ENCODE measurements at regions not wholly inside any gene's neighbourhood (a gene's known extent, or its start where the extent isn't known, plus 50 kb on each side); places are given as distances from the start of the nearest gene placed in this dataset.

DNA sequence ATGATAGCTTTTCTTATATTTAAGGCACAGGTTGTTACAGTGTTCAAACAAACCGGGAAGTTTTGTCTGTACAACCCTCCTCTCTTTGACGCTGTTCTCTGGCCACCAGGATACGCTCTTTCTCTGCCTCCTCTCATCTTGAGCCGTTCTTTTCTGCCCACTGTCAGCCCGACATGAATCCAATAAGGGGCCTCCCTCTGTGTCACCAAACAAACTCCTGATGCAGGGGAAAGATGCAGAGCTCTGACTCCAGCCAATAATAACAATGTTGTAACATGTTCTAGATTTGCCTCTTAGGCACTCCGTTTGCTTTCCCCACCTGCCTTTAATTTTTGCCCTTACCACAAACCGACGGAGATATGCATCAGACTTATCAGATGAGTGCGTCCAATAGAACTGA lies 449.3 kb downstream of the SLC4A3 start:
- no peaks in the 10 kb centered on the region for H3K4me1 Mint-ChIP-seq
- intact Hi-C loops (cut with micrococcal nuclease) = no loop called here
- TF ChIP-seq, protein P1, sequence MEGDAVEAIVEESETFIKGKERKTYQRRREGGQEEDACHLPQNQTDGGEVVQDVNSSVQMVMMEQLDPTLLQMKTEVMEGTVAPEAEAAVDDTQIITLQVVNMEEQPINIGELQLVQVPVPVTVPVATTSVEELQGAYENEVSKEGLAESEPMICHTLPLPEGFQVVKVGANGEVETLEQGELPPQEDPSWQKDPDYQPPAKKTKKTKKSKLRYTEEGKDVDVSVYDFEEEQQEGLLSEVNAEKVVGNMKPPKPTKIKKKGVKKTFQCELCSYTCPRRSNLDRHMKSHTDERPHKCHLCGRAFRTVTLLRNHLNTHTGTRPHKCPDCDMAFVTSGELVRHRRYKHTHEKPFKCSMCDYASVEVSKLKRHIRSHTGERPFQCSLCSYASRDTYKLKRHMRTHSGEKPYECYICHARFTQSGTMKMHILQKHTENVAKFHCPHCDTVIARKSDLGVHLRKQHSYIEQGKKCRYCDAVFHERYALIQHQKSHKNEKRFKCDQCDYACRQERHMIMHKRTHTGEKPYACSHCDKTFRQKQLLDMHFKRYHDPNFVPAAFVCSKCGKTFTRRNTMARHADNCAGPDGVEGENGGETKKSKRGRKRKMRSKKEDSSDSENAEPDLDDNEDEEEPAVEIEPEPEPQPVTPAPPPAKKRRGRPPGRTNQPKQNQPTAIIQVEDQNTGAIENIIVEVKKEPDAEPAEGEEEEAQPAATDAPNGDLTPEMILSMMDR (IDR thresholded peaks at IDR 0.05) = no peak
- H3K27ac Mint-ChIP-seq = no peak overlapping the region
- ChIA-PET POLR2A (no interaction called here), CTCF (no interaction called here)
- no peak overlapping the region for H3K4me3 Mint-ChIP-seq
- no peaks in the 10 kb centered on the region for H3K36me3 Mint-ChIP-seq (ENCODE audit: low read depth)
- no peaks in the 10 kb centered on the region for H3K27me3 Mint-ChIP-seq
- ATAC-seq (ENCODE audit: low read depth) (no peak), DNase-seq (no peak)
- no peaks in the 10 kb centered on the region for H3K9me3 Mint-ChIP-seq

DNA sequence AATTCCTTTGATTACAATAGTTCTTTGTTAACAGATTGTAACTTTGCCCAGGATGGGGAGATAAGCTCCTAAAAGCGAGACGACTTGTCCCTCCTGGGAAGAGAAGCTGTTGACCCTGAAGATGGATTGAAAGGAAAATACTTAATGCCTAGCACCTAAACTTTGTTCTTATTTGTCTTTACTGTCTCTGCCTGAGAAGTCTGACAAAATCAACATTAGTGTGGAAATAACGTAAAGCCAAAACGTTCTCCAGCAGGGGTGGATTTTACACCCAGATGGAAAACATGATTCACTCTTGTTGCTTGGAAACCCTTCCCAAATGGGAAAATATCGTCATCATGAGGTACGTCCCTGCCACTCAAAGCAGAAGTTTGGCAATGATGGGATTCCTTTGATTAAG lies 450.1 kb downstream of the SLC4A3 start:
- H3K36me3 Mint-ChIP-seq (ENCODE audit: low read depth) = no peaks in the 10 kb centered on the region
- DNase-seq (no peak), ATAC-seq (ENCODE audit: low read depth) (no peak)
- TF ChIP-seq, protein P1 (IDR thresholded peaks at IDR 0.05) = no peak
- H3K27me3 Mint-ChIP-seq = no peaks in the 10 kb centered on the region
- ChIA-PET POLR2A (no interaction called here), CTCF (no interaction called here)
- intact Hi-C loops (cut with micrococcal nuclease) = no loop called here
- no peak overlapping the region for H3K27ac Mint-ChIP-seq
- H3K9me3 Mint-ChIP-seq = no peaks in the 10 kb centered on the region
- H3K4me3 Mint-ChIP-seq = no peak overlapping the region
- no peaks in the 10 kb centered on the region for H3K4me1 Mint-ChIP-seq

DNA sequence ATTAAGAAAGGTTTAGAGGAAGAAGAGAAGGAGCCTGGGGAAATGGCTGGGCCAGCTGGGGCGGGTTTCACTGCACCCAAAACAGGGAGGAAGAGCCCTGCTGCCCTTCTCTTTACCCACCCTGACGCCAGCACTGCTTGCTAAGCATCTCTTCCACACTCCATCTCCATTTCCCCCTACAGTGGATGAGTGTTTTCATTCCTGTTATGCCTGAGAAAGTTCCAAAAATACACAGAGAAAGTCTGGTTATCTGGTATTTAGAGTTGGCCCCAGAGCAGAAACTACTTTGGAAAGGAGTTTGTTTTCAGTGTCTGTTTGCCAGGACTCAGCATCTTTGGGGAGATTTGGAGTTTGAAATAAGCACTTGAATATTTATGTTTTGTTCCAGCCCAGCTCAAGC lies 451.0 kb downstream of the SLC4A3 start:
- H3K36me3 Mint-ChIP-seq (ENCODE audit: low read depth) = no peaks in the 10 kb centered on the region
- H3K4me3 Mint-ChIP-seq = no peak overlapping the region
- no peaks in the 10 kb centered on the region for H3K27me3 Mint-ChIP-seq
- CTCF ChIA-PET = no interaction called here
- no peak overlapping the region for H3K27ac Mint-ChIP-seq
- intact Hi-C loops (cut with micrococcal nuclease) = no loop called here
- TF ChIP-seq, protein P1 (IDR thresholded peaks at IDR 0.05) = no peak
- DNase-seq (no peak), ATAC-seq (ENCODE audit: low read depth) (no peak)
- no peaks in the 10 kb centered on the region for H3K9me3 Mint-ChIP-seq
- POLR2A ChIA-PET = no interaction called here
- H3K4me1 Mint-ChIP-seq = no peaks in the 10 kb centered on the region

DNA sequence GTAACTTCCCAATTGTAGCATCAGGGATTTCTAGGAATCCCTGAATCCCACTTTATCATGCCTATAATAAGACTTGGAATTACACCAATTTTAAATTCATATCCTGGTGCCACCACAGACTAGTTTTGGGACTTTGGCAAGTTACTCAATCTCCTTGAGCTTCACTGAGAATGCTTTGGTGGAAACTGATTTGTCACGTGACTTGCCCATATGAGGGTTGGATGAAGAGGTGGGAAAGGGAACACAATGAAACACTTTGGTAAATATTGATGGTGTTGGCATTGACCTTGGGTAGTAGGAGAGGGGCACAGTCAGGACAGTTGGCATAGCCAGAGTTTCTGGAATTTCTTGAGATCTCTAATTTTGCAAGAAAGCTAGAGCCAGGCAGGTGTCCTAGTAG lies 452.2 kb downstream of the SLC4A3 start:
- no peaks in the 10 kb centered on the region for H3K9me3 Mint-ChIP-seq

DNA sequence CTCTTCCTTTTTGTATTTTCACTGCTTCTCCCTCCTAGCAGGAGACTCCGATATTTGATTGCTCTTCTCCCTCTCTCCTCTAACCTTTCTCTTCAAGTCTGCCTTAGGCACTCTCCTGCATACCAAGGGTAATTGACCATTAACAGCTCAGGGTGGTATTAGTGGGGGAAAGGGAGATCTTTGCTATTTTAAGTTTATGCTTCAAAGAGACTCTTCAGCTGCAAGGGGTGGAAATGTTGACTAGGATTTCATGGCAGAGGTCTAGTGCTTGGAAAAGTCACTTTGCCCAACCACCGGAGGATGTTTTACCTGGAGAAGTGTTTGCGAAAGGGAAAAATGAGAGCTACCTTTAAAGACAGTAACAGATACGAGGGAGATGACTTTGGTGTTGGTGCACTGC lies 453.7 kb downstream of the SLC4A3 start:
- H3K36me3 Mint-ChIP-seq (ENCODE audit: low read depth) = no peaks in the 10 kb centered on the region
- ChIA-PET CTCF (no interaction called here), POLR2A (no interaction called here)
- TF ChIP-seq, protein P1 (IDR thresholded peaks at IDR 0.05) = no peak
- DNase-seq (no peak), ATAC-seq (ENCODE audit: low read depth) (no peak)
- intact Hi-C loops (cut with micrococcal nuclease) = no loop called here
- H3K27me3 Mint-ChIP-seq = no peaks in the 10 kb centered on the region
- H3K9me3 Mint-ChIP-seq = no peaks in the 10 kb centered on the region
- no peak overlapping the region for H3K27ac Mint-ChIP-seq
- no peaks in the 10 kb centered on the region for H3K4me1 Mint-ChIP-seq
- H3K4me3 Mint-ChIP-seq = no peak overlapping the region

More for the DNA sequence above, 452.2 kb downstream of the SLC4A3 start:
- CTCF ChIA-PET = no interaction called here
- TF ChIP-seq, protein P1 (IDR thresholded peaks at IDR 0.05) = no peak
- ATAC-seq (ENCODE audit: low read depth) (no peak), DNase-seq (no peak)
- no peak overlapping the region for H3K4me3 Mint-ChIP-seq
- H3K27me3 Mint-ChIP-seq = no peaks in the 10 kb centered on the region
- intact Hi-C loops (cut with micrococcal nuclease) = no loop called here
- no peaks in the 10 kb centered on the region for H3K4me1 Mint-ChIP-seq
- POLR2A ChIA-PET = no interaction called here
- H3K36me3 Mint-ChIP-seq (ENCODE audit: low read depth) = no peaks in the 10 kb centered on the region
- no peak overlapping the region for H3K27ac Mint-ChIP-seq
